ENCODE measurements at regions not wholly inside any gene's neighbourhood (a gene's known extent, or its start where the extent isn't known, plus 50 kb on each side); places are given as distances from the start of the nearest gene placed in this dataset.
A peak's percentile ranks its signal among the peaks of the same experiment; 100 is the strongest.

DNA sequence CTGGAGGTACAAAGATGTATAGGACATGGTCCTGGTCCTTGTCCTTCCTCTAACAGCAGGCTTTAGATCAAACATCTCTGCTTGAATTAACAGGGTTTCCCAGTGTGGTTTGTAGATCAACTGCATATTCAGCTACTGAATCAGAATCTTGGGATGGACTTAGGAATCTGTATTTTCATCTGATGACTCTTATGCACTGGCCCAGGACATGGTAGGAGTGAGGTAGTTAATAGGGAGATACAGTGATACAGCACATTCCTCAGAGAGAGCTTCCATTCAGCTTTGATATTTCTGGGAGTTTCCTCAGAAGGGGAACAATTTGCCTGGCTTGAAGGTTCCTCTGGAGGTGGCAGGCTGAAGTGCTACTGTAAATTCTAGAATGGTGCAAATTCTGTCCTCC is 203.1 kb downstream of the LARP7 start:
- Histone ChIP-seq H2AK5ac (ENCODE audit: low read depth, low read length) (no peak overlapping the region), H4K20me1 (ENCODE audit: insufficient read depth, low read length) (no peaks in the 10 kb centered on the region), H2BK120ac (ENCODE audit: low read depth, low read length) (no peak overlapping the region), H3K4ac (ENCODE audit: low read depth, low read length) (no peak overlapping the region), H3K36me3 (ENCODE audit: control insufficient read depth, insufficient read depth, low read length) (no peaks in the 10 kb centered on the region), H3K9ac (ENCODE audit: low read depth, low read length) (no peak overlapping the region), H3K23ac (ENCODE audit: low read depth, low read length) (no peak overlapping the region), H2BK20ac (ENCODE audit: low read depth, low read length) (no peak overlapping the region), H2AFZ (replicated peaks; ENCODE audit: low read length, poor library complexity) (no peak overlapping the region), H3K79me1 (ENCODE audit: low read depth in 1 of 2, low read length in 2 of 2) (no peaks in the 10 kb centered on the region), H4K91ac (ENCODE audit: insufficient read depth, low read depth, low read length) (no peak overlapping the region), H3K18ac (ENCODE audit: low read depth, low read length) (no peak overlapping the region), H2BK5ac (ENCODE audit: low read depth, low read length, poor library complexity, severe bottlenecking) (no peak overlapping the region), H3K27ac (ENCODE audit: insufficient read depth, low read length) (no peak overlapping the region), H3K4me2 (ENCODE audit: low read depth, low read length) (no peak overlapping the region), H2BK15ac (ENCODE audit: low read depth, low read length) (no peak overlapping the region), H3K9me1 (ENCODE audit: insufficient read depth, low read length) (no peaks in the 10 kb centered on the region), H3K14ac (replicated peaks; ENCODE audit: low read depth, low read length) (no peak overlapping the region), H3K27me3 (ENCODE audit: control insufficient read depth, insufficient read depth, low read length) (no peaks in the 10 kb centered on the region), H3K9me3 (ENCODE audit: control insufficient read depth, insufficient read depth, low read length) (no peaks in the 10 kb centered on the region), H2AK9ac (replicated peaks; ENCODE audit: low read depth, low read length, poor library complexity) (no peak overlapping the region), H3K4me1 (ENCODE audit: control insufficient read depth, insufficient read depth, low read length) (no peaks in the 10 kb centered on the region), H3K56ac (ENCODE audit: extremely low read depth, insufficient read depth, low read length) (no peak overlapping the region), H4K8ac (ENCODE audit: low read depth in 2 of 2, low read length in 2 of 2) (no peak overlapping the region), H4K5ac (ENCODE audit: low read depth, low read length) (no peak overlapping the region), H3K4me3 (ENCODE audit: insufficient read depth, low read depth, low read length) (no peak overlapping the region)
- in situ Hi-C loops (cut with MboI; ENCODE audit: low sequenced_read_pairs) = no loop called here
- CTCF ChIA-PET = no interaction called here
- BruUV-seq (replicated peaks) = no TSS peak
- TF ChIP-seq CTCF (conservative IDR thresholded peaks at IDR 0.05; ENCODE audit: low read depth, low read length) (no peak), MAFK (IDR thresholded peaks at IDR 0.05; ENCODE audit: low read depth, low read length) (no peak), CEBPB (IDR thresholded peaks at IDR 0.05; ENCODE audit: low read depth, low read length) (no peak)
- POLR2A ChIA-PET (ENCODE audit: unreplicated experiment) = no interaction called here
- dilution Hi-C loops (cut with HindIII; ENCODE audit: low sequenced_read_pairs, unreplicated experiment) = no loop called here
- ATAC-seq (ENCODE audit: low read depth) = no peak
- intact Hi-C loops (cut with micrococcal nuclease) = no loop called here
- DNase-seq = peak; percentile 7

Measured in IMR-90 (cell line).